ENCODE measurements at regions not wholly inside any gene's neighbourhood (a gene's known extent, or its start where the extent isn't known, plus 50 kb on each side); places are given as distances from the start of the nearest gene placed in this dataset.

DNA sequence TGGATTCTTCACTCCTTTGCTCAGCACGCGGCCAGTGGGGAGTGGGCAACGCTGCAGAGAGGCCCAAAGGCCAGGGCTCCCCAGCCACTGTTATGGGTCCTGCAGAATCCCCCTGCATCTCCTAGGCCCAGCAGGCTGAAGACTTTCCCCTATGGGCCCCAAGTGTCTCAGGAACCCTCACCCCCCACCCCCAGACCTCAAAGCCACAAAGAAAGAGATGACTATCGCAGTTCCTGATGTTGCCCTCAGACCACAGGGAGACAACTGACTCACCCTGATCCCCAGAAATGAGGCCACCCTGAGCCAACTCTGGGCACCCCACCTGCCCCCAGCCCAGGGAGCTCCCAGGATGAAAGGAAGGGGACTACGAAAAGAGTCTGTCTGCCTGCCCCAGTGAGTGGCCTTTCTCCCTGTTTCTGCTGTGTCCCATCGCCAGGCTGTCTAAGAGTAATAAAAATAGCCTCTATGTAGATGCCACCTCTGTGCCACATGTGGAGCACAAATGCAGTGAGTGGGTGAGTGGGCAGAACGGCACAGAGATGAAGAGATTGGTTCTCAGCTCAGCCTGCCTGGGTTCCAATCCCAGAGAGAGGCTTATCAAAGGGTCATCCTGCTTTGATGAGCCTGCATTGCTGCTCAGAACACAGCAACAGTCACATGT, 283.0 kb downstream of the UACA start (continued):
- TF ChIP-seq EZH2phosphoT487 (IDR thresholded peaks at IDR 0.05; ENCODE audit: borderline replicate concordance) (no peak), SIN3A (IDR thresholded peaks at IDR 0.05; ENCODE audit: low read depth) (no peak), ZFX (IDR thresholded peaks at IDR 0.05) (no peak)

DNA sequence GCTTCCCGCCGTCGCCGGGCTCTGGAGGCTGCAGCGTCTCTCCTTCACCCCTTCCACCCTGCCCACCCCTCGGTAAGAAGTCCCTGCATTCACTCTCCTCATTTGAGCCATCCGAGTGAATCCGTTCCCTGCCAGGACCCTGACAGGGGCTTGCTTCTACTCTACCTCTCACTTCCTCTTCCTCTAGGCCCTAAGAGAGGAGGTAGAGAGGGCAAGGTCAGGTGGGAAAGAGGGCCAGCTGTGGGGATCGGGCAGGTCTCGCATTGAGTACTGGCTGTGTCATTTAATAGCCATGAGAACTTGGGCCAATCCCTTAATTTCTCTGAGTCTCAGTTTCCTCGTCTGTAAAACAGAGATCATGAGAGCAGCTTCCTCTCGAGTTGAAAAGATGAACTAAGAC, 283.6 kb downstream of the UACA start:
- ATAC-seq (no peak), DNase-seq (ENCODE audit: low read depth, low spot score) (no peak)
- no peaks in the 10 kb centered on the region for H3K27me3 ChIP-seq (ENCODE audit: insufficient read depth, low read length)
- no peak overlapping the region for H2AFZ ChIP-seq (ENCODE audit: low read depth, low read length, poor library complexity, severe bottlenecking)
- H3K9ac ChIP-seq (ENCODE audit: low read length), result no peak overlapping the region
- BruUV-seq (replicated peaks), result no TSS peak
- no peak overlapping the region for H3K4me3 ChIP-seq (replicated peaks in 1 of 2; ENCODE audit: low read depth in 1 of 2, low read length in 2 of 2)
- ChIA-PET POLR2A (no interaction called here), RAD21 (ENCODE audit: low non-redundant PET in 1 of 2, low total read pairs in 2 of 2, uncharacterized antibody in 2 of 2, unreplicated experiment in 2 of 2) (no interaction called here), CTCF (interaction anchor here (1.4 kb wide), 1 partner anchor 12 kb away, joined by 4 read pairs; no protein-coding TSS in a partner anchor)
- no peak overlapping the region for H3K27ac ChIP-seq (ENCODE audit: low read depth, low read length)
- no peaks in the 10 kb centered on the region for H3K36me3 ChIP-seq (ENCODE audit: control insufficient read depth in 1 of 2, insufficient read depth in 2 of 2, low read length in 2 of 2)
- H3K4me2 ChIP-seq (ENCODE audit: low read length), result no peak overlapping the region
- no peaks in the 10 kb centered on the region for H3K9me2 ChIP-seq (ENCODE audit: insufficient read depth)
- TF ChIP-seq POLR2A (IDR thresholded peaks at IDR 0.05; ENCODE audit: borderline replicate concordance, extremely low read depth, insufficient read depth, insufficient read length) (no peak), JUND (IDR thresholded peaks at IDR 0.05) (no peak), SP1 (IDR thresholded peaks at IDR 0.05; ENCODE audit: low read depth) (no peak), POLR2AphosphoS5 (IDR thresholded peaks at IDR 0.05; ENCODE audit: low read depth, low read length) (no peak), RAD21 (IDR thresholded peaks at IDR 0.05; ENCODE audit: low read depth) (no peak), ELF1 (IDR thresholded peaks at IDR 0.05; ENCODE audit: borderline replicate concordance, low read depth) (no peak)
- peaks cover 14 to 24% of the 10 kb centered on the region in 2 experiments for H3K4me1 ChIP-seq (ENCODE audit: control insufficient read depth in 1 of 2, insufficient read depth in 2 of 2, low read length in 2 of 2)
- no peaks in the 10 kb centered on the region for H3K79me2 ChIP-seq (ENCODE audit: insufficient read depth, low read length)
- H4K20me1 ChIP-seq (ENCODE audit: insufficient read depth), result no peaks in the 10 kb centered on the region
- no peaks in the 10 kb centered on the region for H3K9me3 ChIP-seq (ENCODE audit: control insufficient read depth in 1 of 2, insufficient read depth in 1 of 2, low read depth in 1 of 2, low read length in 2 of 2)
- intact Hi-C loops (cut with micrococcal nuclease), result loop anchor here (10.0 kb wide), 1 partner anchor 375 kb away; no protein-coding TSS in a partner anchor

DNA sequence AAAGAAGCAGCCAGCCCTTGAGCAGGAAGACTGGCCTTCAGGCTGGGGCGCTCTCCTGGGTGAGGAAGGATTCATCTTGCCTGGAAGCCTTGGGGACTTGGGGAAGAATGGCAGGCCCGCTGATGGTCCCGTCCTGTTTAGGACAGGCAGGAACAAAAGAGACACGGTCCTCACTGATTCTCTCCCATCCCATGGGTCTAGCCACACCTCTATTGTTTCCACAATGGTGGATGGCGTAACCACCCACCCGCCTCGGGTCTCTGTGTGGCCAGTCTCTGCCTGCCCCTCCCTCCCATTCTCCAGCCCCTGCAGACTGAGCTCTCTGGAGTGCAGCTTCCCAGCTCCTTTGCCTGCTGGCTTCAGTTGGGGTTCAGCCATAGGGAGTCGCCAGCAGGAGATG, 284.3 kb downstream of the UACA start:
- ChIA-PET CTCF (interaction anchor here (1.4 kb wide), 1 partner anchor 12 kb away, joined by 4 read pairs; no protein-coding TSS in a partner anchor), RAD21 (ENCODE audit: low non-redundant PET in 1 of 2, low total read pairs in 2 of 2, uncharacterized antibody in 2 of 2, unreplicated experiment in 2 of 2) (no interaction called here), POLR2A (no interaction called here)
- H3K27ac ChIP-seq (ENCODE audit: low read depth, low read length), result no peak overlapping the region
- H3K4me3 ChIP-seq (replicated peaks in 1 of 2; ENCODE audit: low read depth in 1 of 2, low read length in 2 of 2), result no peak overlapping the region
- H3K9me3 ChIP-seq (ENCODE audit: control insufficient read depth in 1 of 2, insufficient read depth in 1 of 2, low read depth in 1 of 2, low read length in 2 of 2), result no peaks in the 10 kb centered on the region
- intact Hi-C loops (cut with micrococcal nuclease), result no loop called here
- no peak overlapping the region for H2AFZ ChIP-seq (ENCODE audit: low read depth, low read length, poor library complexity, severe bottlenecking)
- H4K20me1 ChIP-seq (ENCODE audit: insufficient read depth), result no peaks in the 10 kb centered on the region
- no peak overlapping the region for H3K9ac ChIP-seq (ENCODE audit: low read length)
- DNase-seq (ENCODE audit: low read depth, low spot score) (no peak), ATAC-seq (no peak)
- H3K4me2 ChIP-seq (ENCODE audit: low read length), result no peak overlapping the region
- H3K79me2 ChIP-seq (ENCODE audit: insufficient read depth, low read length), result no peaks in the 10 kb centered on the region
- H3K36me3 ChIP-seq (ENCODE audit: control insufficient read depth in 1 of 2, insufficient read depth in 2 of 2, low read length in 2 of 2), result no peaks in the 10 kb centered on the region
- H3K4me1 ChIP-seq (ENCODE audit: control insufficient read depth in 1 of 2, insufficient read depth in 2 of 2, low read length in 2 of 2), result peaks cover 22 to 31% of the 10 kb centered on the region in 2 experiments
- BruUV-seq (replicated peaks), result no TSS peak
- no peaks in the 10 kb centered on the region for H3K27me3 ChIP-seq (ENCODE audit: insufficient read depth, low read length)
- no peaks in the 10 kb centered on the region for H3K9me2 ChIP-seq (ENCODE audit: insufficient read depth)
- TF ChIP-seq EZH2phosphoT487 (IDR thresholded peaks at IDR 0.05; ENCODE audit: borderline replicate concordance) (no peak), ELF1 (IDR thresholded peaks at IDR 0.05; ENCODE audit: borderline replicate concordance, low read depth) (no peak), MAX (IDR thresholded peaks at IDR 0.05) (no peak), SP1 (IDR thresholded peaks at IDR 0.05; ENCODE audit: low read depth) (no peak), SRF (IDR thresholded peaks at IDR 0.05; ENCODE audit: low read depth) (no peak), ZNF274 (IDR thresholded peaks at IDR 0.05; ENCODE audit: low read depth, low read length) (no peak), SIN3A (IDR thresholded peaks at IDR 0.05; ENCODE audit: low read depth) (no peak), POLR2A (IDR thresholded peaks at IDR 0.05; ENCODE audit: borderline replicate concordance, extremely low read depth, insufficient read depth, insufficient read length) (no peak), FOSL1 (IDR thresholded peaks at IDR 0.05; ENCODE audit: low read depth) (no peak)
- TF ChIP-seq, protein P1, sequence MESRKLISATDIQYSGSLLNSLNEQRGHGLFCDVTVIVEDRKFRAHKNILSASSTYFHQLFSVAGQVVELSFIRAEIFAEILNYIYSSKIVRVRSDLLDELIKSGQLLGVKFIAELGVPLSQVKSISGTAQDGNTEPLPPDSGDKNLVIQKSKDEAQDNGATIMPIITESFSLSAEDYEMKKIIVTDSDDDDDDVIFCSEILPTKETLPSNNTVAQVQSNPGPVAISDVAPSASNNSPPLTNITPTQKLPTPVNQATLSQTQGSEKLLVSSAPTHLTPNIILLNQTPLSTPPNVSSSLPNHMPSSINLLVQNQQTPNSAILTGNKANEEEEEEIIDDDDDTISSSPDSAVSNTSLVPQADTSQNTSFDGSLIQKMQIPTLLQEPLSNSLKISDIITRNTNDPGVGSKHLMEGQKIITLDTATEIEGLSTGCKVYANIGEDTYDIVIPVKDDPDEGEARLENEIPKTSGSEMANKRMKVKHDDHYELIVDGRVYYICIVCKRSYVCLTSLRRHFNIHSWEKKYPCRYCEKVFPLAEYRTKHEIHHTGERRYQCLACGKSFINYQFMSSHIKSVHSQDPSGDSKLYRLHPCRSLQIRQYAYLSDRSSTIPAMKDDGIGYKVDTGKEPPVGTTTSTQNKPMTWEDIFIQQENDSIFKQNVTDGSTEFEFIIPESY (IDR thresholded peaks at IDR 0.05; ENCODE audit: extremely low read depth, insufficient replicate concordance, low read length), result no peak
